ENCODE measurements at regions not wholly inside any gene's neighbourhood (a gene's known extent, or its start where the extent isn't known, plus 50 kb on each side); places are given as distances from the start of the nearest gene placed in this dataset.

GRCh38 chr18:28786926-28787325, 610.0 kb upstream of the CDH2 start:
- TF ChIP-seq ZFX (IDR thresholded peaks at IDR 0.05) (no peak), CTCF (conservative IDR thresholded peaks at IDR 0.05) (no peak)
- no peak overlapping the region for H3K27ac ChIP-seq

- no peak for TF ChIP-seq CTCF (conservative IDR thresholded peaks at IDR 0.05)
- H3K27ac ChIP-seq, result no peak overlapping the region
These were observed 604.9 kb upstream of the CDH2 start for GRCh38 chr18:28781616-28782362.

- H3K27ac ChIP-seq, result no peak overlapping the region
- no peak for TF ChIP-seq ZFX (IDR thresholded peaks at IDR 0.05)
- TF ChIP-seq CTCF (conservative IDR thresholded peaks at IDR 0.05), result no peak
These were observed 601.8 kb upstream of the CDH2 start for GRCh38 chr18:28778706-28779105.

- no peak for TF ChIP-seq CTCF (conservative IDR thresholded peaks at IDR 0.05)
- no peak for TF ChIP-seq ZFX (IDR thresholded peaks at IDR 0.05)
These were observed 600.8 kb upstream of the CDH2 start for GRCh38 chr18:28777756-28778155.

GRCh38 chr18:28771849-28772248, 594.9 kb upstream of the CDH2 start:
- TF ChIP-seq CTCF (conservative IDR thresholded peaks at IDR 0.05) (no peak), ZFX (IDR thresholded peaks at IDR 0.05) (no peak)
- H3K27ac ChIP-seq, result no peak overlapping the region

More at GRCh38 chr18:28777756-28778155, 600.8 kb upstream of the CDH2 start:
- H3K27ac ChIP-seq, result no peak overlapping the region

GRCh38 chr18:28768791-28769768, 592.1 kb upstream of the CDH2 start:
- TF ChIP-seq ZFX (IDR thresholded peaks at IDR 0.05) (no peak), CTCF (conservative IDR thresholded peaks at IDR 0.05) (no peak)
- H3K27ac ChIP-seq, result no peak overlapping the region

- H3K27ac ChIP-seq, result no peak overlapping the region
- TF ChIP-seq CTCF (conservative IDR thresholded peaks at IDR 0.05), result no peak
- no peak for TF ChIP-seq ZFX (IDR thresholded peaks at IDR 0.05)
These were observed 590.8 kb upstream of the CDH2 start for GRCh38 chr18:28767727-28768211.
